GDM1 (cell line): ENCODE measurements at regions not wholly inside any gene's neighbourhood (a gene's known extent, or its start where the extent isn't known, plus 50 kb on each side); places are given as distances from the start of the nearest gene placed in this dataset.

ENCODE experiments used
- DNase-seq: peaks from one replicate; lab custom pipeline; 2025; lab: John Stamatoyannopoulos, UW

DNA sequence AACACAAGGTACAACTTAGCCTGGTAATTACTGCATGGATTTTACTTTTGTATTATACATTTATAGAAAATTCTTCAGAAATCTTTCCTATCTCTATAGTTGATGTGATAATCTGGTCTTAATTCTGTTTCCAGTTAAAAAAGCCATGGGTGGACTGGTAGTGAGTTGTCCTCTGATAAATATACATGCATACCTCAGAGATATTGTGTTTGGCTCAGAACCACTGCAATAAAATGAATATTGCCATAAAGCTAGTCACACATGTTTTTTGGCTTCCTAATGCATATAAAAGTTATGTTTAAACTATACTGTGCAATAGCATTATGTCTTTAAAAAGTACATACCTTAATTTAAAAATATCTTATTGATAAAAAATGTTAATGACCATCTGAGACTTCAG lies 708.6 kb upstream of the MARCKS start:
- no peak for DNase-seq

DNA sequence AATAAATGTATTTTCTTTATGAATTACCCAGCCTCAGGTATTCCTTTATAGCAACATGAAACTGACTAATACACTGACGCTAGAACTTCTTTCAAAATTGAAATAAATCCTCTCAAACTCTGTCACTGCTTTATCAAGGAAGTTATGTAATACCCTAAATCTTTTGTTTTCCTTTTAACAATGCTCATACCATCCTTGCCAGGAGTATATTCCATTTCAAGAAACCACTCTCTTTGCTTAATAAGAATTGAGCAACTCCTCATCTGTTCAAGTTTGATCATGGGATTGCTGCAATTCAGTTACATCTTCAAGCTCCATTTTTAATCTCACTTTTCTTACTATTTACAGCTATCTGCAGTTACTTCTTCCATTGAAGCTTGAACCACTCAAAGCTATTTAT lies 707.6 kb upstream of the MARCKS start:
- no peak for DNase-seq

DNA sequence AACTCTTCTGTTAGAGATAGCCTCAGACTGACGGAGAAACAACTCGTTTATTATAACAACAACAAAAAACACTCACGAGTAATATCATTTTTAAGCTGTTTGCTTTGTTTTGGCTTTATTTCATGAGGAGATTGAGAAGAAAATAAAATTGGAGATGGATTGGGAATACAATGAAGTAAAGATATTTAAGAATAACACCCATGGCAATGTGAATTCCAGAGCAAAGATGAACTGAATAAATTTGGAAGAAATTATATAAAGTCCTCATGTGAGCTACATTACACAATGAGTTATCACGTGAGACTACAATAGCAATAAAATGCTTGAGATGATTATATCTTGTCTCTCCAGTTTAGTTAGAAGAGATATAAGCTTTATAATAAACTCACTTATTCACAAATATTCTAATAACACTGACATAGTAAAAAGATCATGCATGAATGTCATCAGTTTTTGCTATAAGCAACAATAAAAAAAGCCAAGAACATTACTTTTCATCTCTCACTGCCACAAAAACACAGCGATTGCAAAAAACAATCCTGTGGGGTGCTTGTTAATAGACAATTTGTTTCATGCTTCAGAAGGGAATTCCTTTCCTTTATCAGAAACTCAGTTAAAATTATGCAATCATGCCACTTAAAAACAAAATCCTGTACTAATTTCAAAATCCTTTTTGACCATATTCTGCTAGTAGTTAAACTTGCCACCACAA lies 696.7 kb upstream of the MARCKS start:
- DNase-seq, result no peak

DNA sequence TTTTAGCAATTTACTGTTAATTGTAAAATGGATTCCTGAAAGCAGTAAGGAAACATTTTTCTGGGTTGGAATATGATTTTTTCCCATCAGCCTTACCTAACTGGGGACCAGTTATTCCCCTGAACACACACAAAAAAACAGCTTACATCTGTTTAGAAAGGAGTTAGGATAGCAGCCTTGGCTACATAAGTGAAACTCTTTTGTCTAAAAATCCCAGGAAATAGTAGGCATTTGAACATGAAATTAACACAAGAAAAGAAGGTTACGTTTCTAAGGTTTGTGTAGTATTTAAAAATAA lies 696.2 kb upstream of the MARCKS start:
- DNase-seq, result no peak

DNA sequence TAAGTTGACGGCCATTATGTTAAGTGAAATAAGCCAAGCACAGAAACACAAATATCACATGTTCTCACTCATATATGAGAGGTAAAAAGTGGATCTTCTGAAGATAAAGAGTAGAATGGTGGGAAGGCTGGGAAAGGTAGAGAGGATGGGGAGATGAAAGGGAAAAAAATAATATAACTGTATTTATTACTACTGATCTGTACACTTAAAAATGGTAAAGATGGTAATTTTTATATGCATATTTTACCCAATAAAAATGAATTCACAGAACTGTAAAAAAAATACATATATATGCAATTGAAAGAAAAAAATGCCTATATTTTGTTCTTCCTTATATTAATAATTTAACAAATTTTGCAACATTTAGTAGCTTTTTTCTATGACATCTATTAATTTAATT lies 694.4 kb upstream of the MARCKS start:
- no peak for DNase-seq

DNA sequence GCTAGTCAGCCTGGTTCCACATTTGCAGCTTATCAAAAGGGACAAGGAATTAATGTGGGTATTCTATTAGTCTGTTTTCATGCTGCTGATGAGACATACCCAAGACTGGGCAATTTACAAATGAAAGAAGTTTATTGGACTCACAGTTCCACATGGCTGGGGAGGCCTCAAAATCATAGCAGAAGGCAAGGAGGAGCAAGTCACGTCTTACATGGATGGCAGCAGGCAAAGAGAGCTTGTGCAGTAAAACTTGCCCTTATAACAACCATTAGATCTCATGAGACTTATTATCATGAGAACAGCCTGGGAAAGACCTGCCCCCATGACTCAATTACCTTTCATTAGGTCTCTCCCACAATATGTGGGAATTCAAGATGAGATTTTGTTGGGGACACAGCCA lies 689.1 kb upstream of the MARCKS start:
- DNase-seq, result no peak

DNA sequence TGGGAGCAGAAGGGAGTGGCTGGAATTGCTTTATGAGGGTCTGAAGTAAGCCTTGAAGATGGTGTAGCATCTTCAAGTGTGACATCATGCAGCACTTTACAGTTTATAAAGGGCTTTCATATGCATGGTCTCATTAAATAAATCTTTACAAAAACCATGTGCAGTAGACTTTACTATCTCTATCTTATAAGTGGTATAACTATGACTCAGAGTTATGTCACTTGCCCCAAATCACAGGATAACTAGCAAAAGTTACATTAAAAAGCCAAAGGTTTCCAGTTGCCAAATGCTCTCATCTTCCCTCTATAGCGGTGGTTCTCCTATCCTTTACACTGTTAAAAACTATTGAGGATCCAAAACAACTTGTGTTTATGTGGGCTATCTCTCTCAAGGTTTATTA lies 687.7 kb upstream of the MARCKS start:
- no peak for DNase-seq

DNA sequence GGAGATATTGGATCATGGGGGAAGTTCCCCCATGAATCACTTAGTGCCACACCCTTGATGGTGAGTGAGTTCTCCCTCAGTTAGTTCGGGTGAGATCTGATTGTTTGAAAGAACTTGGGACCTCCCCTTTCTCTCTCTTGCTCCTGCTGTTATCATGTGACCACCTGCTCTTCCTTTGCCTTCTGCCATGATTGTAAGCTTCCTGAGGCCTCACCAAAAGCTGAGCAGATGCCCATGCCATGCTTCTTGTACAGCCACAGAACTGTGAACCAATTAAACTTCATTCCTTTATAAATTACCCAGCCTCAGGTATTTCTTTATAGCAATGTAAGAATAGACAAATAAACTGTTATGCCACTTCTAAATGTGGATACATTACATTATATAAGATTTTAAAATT lies 686.7 kb upstream of the MARCKS start:
- DNase-seq, result no peak

DNA sequence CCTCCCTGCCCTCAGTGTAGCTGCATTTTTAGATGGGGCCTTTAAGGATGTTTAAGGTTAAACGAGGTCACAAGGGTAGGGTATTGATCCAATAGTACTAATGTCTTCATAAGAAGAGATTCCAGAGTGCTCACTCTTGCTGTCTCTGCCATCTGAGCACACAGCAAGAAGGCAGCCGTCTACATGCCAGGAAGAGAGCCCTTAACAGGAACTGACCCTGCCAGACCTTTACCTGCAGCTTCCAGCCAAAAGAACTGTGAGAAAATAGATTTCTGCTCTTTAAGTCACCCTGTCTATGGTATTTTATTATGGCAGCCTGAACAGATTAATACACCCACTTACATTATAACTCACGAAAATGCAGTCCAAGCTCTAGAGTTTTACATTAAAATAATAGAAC lies 685.3 kb upstream of the MARCKS start:
- no peak for DNase-seq

DNA sequence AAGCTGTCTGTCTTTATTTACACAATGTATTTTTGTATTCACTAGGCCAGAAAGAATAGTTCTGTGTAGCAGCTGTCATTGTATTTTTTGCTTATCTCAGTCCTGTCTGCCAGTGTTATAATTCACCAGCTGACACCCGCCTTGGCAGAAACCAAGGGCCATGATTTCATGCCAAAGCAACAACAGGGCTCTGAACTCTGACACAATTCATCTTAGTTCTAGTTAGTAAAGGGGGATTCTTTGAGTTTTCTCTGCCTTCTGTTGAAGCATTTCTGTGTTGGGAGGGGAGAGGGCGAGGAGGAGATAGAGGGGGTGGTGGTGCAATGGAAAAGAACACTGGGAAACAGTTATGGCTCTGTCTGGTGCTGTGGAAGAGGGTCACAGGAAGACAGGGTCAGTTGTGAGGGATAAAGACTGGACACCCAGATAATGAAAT lies 684.6 kb upstream of the MARCKS start:
- no peak for DNase-seq

DNA sequence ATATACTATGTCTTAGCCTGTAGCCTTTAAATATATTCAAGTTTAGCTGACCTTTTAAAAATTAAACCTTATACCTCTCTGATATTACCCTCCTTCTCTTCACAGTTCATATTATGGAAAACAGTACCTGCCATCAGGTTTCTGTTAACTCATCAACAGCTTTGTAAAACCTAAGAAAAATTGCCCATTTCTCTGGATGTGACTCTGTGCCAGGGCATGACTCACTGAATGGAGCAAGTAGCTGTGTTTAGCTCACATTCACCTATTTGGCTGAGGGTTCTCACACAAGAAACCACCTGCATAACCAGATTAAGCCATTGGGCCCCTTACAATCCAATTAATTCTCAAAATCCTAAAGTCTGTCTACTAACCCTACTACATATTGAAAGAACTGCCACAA lies 678.8 kb upstream of the MARCKS start:
- DNase-seq, result no peak

DNA sequence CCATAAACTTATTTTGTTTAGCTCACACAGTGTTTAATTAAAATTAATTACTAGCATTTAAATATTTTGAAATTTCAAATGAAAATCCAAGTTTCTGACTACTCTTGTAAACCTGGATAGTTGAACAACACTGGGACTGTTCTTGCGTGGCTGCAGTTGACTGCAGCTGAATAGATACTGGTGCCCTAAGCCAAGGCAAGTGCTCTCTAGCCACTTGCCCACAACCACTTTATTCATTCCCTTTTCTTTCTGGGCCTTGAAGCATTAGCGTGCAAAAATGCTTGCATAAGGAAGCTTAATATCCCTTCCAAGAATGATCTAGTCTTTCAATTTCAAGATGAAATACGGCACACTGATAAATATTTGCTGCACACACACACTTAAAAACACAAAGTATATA lies 676.0 kb upstream of the MARCKS start:
- DNase-seq, result no peak

DNA sequence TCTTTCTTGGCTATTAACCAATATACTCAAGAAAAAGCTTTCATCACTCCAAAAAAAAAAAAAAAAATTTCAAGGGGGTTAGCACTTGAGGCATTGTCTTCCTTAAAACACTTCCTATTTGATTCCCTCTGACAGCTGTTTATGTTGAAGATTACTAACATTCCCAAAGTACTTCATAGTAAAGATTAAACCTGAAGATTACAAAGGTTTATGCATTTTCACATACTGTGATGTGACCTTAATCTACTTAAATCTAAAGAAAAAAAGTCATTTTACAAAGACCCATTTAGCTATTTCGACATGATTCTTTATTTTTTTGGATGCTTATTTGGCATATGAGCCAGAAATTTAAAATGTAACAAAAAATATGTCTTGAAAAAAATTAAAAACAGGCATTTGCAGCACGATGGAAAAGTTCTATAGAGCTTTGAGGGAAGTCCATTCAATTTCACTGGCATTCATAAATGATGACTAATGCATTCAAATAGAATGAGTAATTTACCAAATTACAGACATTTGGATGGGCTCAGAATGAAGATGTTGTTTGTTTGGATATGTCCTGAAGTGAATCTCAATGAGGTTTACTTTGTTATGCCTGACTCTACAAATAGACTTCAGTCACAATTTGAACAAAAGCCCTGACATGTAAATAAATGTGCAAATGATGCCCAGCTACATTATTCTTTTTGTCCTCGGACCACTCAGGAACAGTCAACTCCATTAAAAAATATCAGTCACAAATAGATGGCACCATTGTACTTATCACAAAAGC lies 674.6 kb upstream of the MARCKS start:
- no peak for DNase-seq

DNA sequence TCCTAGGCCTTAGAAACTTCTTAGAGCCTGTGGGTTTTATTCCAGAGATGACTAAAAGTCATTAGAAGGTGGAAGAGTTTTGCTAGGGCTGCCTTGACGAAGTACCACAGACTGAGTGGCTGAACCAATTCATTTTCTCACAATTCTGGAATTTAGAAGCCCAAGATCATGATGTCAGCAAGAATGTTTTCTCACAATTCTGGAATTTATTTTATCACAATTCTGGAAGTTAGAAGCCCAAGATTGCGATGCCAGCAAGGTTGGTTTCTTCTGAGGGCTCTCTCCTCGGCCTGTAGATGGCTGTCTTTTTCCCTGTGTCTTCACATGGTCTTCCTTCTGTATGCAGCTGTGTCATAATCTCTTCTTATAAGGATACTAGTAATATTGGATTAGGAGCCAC lies 672.9 kb upstream of the MARCKS start:
- DNase-seq, result no peak

DNA sequence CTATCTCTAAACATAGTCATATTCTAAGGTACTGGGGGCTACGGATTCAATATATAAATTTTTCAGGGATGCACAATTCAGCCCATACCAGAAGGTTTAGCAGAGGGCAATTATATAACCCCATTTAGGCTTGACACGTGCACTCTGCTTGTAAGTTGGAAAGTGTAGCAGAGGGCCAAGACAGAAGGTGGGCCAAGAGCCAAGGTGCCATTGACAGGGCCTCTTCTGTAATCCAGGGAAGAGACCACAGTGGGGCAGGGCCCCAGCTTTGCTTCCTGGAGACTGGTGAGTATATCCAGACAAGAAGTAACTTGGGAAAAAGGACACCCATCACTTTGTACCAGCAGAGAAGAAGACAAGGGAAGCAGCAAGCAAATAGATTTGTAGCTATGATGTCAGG lies 672.4 kb upstream of the MARCKS start:
- DNase-seq, result no peak

DNA sequence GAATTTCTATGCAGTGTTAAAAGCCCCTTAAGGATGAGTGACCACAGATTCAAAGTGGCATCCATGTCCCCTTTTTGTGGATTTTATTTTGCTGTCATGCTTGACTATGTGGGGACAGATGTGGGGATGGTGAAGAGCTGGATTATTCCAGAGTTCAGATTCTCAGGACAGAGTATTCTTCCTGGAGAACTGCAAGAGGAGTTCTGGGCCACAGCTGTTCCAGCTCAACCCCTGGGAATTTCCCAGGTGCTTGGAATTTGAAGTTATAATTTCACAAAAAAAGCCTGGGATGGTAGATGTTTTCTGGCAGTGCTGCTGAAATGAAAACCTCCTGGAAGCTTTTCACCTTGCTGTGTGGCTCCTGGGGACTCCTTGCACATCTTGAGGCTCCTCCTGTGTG lies 671.8 kb upstream of the MARCKS start:
- DNase-seq, result no peak

DNA sequence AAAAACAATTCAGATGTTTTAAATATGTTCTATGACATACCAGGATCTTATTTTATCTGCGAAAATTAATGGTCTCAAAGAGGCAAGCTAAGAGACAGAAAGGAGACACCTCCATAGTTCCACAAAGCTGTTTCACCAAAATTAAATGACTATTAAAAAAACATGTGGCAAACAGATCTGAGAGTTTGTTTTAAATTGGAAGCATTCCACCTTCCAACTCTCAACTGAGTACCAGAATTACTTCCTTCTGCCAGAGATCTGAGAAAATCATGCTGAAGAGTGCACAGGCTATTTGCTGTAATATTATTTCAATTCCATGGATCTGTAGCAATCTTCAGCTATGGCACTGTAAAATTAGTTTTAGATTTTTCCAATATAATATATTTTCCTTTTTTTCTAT lies 669.5 kb upstream of the MARCKS start:
- no peak for DNase-seq

DNA sequence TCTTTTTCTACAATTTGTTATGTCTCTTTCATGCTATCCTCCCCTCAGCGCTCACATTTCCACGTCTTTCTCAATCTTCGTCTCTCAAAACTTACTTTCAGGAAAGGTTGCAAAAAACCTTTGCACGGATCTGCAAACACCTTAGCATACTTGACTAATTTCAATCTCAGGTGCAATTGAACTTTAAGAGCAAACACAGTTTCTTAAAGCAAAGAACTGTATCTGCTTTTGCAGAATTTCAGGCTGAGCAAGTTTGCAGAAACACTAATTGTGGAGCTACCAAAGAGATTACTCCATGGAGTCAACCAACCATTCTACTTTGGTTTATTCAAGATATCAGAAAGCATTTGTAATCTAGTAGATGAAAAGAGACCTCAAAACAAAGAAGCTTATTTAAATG lies 668.2 kb upstream of the MARCKS start:
- no peak for DNase-seq

DNA sequence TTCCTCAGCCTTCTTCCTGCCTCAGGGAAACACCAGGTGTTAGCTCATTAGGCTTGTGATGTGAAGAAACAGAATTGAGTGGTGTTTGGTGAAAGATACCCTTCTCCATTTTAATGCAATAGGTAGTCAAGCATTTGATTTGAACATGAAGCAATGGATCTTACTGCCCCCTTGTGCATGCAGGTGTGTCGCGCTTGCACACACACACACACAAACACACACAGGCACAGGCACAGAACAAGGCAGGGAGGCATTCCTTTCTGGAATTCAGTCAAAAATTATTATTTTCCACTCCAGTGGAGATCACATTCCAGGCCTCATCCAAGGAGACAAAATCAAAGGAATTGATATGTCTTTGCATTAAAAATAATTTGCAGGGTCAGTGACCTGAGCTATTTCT lies 667.0 kb upstream of the MARCKS start:
- no peak for DNase-seq

DNA sequence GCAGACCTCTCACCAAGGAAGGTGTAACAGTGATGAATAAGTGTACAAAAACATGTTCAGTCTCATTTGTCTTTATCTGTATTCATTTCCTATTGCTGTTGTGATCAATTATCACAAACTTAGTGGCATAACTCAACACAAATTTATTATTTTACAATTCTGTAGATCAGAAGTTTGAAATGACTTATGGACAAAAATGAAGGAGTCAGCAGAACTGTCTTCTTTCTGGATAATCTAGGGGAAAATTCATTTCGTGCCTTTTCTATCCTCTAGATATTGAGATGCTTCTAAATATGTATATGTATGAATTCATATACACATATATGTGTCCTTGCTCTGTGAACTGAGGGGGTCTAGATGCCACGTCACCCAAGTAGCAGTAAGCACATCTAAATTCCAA lies 663.1 kb upstream of the MARCKS start:
- DNase-seq, result no peak

DNA sequence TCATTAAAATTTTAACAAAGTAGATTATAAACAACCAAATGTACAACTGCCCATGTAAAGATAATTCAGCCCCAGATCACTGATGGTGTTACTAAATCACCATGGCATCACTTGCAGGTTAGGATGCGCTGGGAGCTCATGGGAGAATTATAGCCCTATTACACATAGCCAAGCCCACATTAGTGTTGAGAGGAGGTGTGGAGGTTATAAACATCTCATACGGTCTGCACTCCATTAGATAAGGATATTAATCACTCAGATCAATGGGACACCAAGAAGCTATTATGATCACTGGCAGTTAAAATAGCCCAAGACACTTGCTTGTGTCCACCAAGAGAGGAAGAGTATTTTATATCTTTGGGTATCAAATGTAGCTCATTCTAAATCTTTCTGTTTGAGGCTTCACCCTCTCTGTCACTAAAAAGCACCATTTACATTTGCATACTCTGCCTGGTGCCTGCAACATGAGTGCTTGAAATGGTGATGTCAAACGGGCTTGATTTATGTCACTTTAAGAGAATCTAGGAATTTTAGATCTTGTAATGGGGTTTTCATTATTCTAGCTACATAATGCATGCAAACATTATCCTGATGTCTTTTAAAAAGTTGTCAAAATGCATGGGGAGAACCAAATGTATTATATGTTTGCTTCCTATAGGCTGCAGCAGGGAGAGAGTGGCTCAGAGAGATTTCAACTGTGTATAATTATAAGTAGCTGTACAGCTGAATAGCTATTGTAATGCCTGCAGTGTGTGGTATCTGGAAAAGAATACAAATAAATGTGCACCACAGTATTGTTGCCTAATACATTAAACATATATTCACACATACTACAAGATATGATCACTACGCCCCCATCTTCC lies 654.1 kb upstream of the MARCKS start:
- no peak for DNase-seq

DNA sequence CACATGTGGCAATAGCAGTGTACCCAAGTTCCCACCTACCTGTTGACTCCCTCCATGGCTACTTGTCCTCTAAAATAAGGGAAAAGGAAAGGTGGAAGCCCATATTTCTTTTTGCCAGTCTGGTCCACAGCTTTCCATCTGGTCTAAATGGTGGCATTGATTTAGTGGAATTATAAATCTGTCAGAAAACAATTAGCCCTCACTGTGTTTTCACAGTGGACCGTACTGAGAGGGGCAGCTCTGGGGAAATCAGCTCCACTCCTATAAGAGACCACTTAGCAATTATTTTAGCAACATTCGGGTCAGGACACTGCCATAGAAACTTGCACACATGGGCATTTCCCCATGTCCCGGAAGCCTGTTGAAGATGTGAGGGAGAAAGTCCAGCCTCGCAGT lies 653.4 kb upstream of the MARCKS start:
- no peak for DNase-seq

DNA sequence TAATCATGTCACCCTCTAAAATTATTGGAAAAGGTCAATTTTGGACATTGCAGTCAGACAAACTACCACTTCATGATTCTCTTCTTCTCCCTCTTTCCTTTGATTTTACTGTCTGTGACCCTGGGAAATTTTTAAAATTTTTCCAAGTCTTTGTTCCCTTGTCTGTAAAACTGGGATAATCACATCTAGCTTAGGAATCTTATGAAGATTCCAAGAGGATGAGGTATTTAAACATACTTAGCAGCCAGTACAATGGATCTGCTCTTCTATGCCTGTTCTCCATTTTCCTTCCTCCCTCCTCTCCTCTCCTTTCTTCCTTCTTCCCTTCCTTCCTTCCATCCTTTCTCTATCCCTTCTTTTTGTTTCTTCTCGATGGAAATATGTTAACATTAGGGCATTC lies 651.6 kb upstream of the MARCKS start:
- DNase-seq, result no peak
